ENCODE measurements at regions not wholly inside any gene's neighbourhood (a gene's known extent, or its start where the extent isn't known, plus 50 kb on each side); places are given as distances from the start of the nearest gene placed in this dataset.

DNA sequence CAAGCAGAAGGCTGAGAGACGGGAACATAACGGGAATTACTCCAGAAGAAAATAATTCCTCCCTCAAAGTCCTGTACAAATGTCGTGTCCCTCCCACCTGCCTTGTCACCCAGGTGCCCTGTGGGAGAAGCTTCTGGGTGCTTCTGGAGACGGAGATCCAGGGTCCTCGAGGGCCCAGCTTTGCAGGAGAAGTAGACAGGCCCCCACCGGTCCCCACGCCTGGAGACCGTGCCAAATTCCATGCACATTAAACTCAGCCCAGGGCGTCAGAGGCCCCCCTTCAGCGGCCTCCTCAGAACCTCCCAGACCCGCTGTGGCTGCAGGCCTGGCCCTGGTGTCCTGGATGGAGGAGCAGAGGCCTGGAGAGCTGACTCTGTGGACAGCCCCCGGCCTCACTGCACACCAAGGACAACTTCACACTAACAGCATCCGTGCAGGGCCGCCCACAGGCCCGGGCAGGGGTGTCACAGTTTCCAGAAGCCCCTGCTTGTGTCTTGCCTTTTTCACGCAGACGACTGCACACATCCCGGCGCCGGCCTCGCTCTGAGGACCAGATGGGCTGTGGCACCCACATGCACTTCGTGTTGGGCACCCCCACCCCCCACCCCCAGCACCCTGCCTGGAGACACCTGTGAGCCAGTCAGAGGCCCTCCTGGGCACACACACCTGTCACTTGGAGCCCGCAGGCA is 734.3 kb downstream of the BRD1 start:
- H3K36me3 ChIP-seq: no peaks in the 10 kb centered on the region
- no peak for TF ChIP-seq POLR2A (IDR thresholded peaks at IDR 0.05)
- no peak for TF ChIP-seq EP300 (IDR thresholded peaks at IDR 0.05)
- no peak for DNase-seq (ENCODE audit: low spot score in 2 of 2)
- no peak overlapping the region for H3K4me3 ChIP-seq
- H3K27ac ChIP-seq: no peak overlapping the region
- peaks cover 0 to 4% (median 0%) of the 10 kb centered on the region in 4 donors for H3K4me1 ChIP-seq
- H3K9me3 ChIP-seq: no peaks in the 10 kb centered on the region
- 66 to 67% methylated on average over 10 to 20 of the region's 23 CpGs for WGBS, 2 donors
- H3K27me3 ChIP-seq: no peaks in the 10 kb centered on the region

DNA sequence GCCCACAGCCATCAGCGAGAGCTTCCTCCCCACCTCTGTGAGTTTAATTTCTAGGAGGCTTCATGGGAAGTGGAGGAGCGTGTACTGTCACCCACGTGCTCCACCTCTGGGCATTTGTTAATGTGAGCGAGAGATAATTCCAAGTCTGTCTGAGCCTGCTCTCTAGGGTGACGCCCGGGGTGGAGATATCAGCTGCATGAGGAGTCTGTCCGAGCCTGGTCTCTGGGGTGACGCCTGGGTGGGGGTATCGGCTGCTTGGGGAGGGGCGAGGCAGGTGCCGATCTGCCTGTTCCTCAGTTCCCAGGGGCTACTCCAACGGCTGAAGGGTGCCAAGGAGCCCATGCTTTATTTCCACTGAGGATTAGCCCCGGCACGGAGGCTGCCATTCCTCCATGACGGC is 735.0 kb downstream of the BRD1 start:
- TF ChIP-seq, protein P1, sequence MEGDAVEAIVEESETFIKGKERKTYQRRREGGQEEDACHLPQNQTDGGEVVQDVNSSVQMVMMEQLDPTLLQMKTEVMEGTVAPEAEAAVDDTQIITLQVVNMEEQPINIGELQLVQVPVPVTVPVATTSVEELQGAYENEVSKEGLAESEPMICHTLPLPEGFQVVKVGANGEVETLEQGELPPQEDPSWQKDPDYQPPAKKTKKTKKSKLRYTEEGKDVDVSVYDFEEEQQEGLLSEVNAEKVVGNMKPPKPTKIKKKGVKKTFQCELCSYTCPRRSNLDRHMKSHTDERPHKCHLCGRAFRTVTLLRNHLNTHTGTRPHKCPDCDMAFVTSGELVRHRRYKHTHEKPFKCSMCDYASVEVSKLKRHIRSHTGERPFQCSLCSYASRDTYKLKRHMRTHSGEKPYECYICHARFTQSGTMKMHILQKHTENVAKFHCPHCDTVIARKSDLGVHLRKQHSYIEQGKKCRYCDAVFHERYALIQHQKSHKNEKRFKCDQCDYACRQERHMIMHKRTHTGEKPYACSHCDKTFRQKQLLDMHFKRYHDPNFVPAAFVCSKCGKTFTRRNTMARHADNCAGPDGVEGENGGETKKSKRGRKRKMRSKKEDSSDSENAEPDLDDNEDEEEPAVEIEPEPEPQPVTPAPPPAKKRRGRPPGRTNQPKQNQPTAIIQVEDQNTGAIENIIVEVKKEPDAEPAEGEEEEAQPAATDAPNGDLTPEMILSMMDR (IDR thresholded peaks at IDR 0.05): no peak
- TF ChIP-seq POLR2A (IDR thresholded peaks at IDR 0.05) (no peak), EP300 (IDR thresholded peaks at IDR 0.05) (no peak)
- Histone ChIP-seq H3K9me3 (no peaks in the 10 kb centered on the region), H3K36me3 (no peaks in the 10 kb centered on the region), H3K27me3 (no peaks in the 10 kb centered on the region), H3K4me3 (no peak overlapping the region), H3K4me1 (no peaks in the 10 kb centered on the region), H3K27ac (no peak overlapping the region)
- DNase-seq (ENCODE audit: low spot score in 2 of 2): no peak
- 70 to 77% methylated on average over 15 of the region's 15 CpGs for WGBS, 2 donors

GRCh38 chr22:49091917-49092545 is 735.6 kb downstream of the BRD1 start:
- Histone ChIP-seq H3K4me3 (no peak overlapping the region), H3K27ac (no peak overlapping the region), H3K4me1 (no peaks in the 10 kb centered on the region), H3K9me3 (no peaks in the 10 kb centered on the region), H3K36me3 (no peaks in the 10 kb centered on the region), H3K27me3 (no peaks in the 10 kb centered on the region)
- TF ChIP-seq, protein P1 (IDR thresholded peaks at IDR 0.05): no peak
- no peak for TF ChIP-seq POLR2A (IDR thresholded peaks at IDR 0.05)
- TF ChIP-seq EP300 (IDR thresholded peaks at IDR 0.05): no peak
- WGBS, 2 donors: 56 to 64% methylated on average over 13 of the region's 13 CpGs
- no peak for DNase-seq (ENCODE audit: low spot score in 2 of 2)

DNA sequence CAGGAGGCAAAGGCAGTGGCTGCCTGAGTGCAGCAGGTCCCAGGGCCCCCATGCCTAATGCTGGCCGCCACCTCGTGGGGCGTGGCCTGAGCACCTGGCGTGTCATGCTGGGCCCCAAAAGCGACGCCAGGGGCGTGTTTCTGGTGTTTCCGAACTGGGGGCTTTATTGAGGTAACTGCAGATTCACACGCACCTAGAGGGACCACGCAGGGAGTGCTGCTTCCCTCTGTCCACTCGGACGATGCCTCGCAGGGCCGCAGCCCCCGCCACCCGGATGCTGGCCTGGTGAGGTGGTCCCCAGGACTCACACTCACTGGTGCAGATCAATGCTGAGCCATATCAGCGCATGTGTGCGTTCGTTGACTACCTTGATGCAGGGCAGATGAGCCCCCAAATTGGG is 736.2 kb downstream of the BRD1 start:
- H3K4me1 ChIP-seq: no peaks in the 10 kb centered on the region
- no peaks in the 10 kb centered on the region for H3K9me3 ChIP-seq
- H3K36me3 ChIP-seq: no peaks in the 10 kb centered on the region
- no peak for DNase-seq (ENCODE audit: low spot score in 2 of 2)
- H3K4me3 ChIP-seq: no peak overlapping the region
- H3K27me3 ChIP-seq: no peaks in the 10 kb centered on the region
- TF ChIP-seq POLR2A (IDR thresholded peaks at IDR 0.05) (no peak), EP300 (IDR thresholded peaks at IDR 0.05) (no peak)
- TF ChIP-seq, protein P1 (IDR thresholded peaks at IDR 0.05): no peak
- 89 to 91% methylated on average over 18 to 19 of the region's 19 CpGs for WGBS, 2 donors
- no peak overlapping the region for H3K27ac ChIP-seq

DNA sequence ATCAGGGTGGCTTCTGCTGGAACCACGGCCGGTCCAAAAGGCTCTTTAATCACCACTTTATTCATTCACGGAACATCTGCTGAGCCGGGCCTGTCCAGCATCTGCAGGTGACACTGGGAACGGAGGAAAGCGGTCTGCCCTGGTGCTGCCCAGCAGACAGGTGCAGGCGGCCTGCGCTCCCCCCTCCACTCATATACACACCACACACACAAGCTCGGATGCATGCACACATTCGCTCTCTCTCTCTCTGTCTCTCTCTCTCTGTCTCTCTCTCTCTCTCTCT is 736.9 kb downstream of the BRD1 start:
- no peak overlapping the region for H3K4me3 ChIP-seq
- H3K27me3 ChIP-seq: no peaks in the 10 kb centered on the region
- no peak for DNase-seq (ENCODE audit: low spot score in 2 of 2)
- 79 to 88% methylated on average over 10 of the region's 10 CpGs for WGBS, 2 donors
- H3K27ac ChIP-seq: no peak overlapping the region
- TF ChIP-seq, protein P1 (IDR thresholded peaks at IDR 0.05): no peak
- TF ChIP-seq EP300 (IDR thresholded peaks at IDR 0.05) (no peak), POLR2A (IDR thresholded peaks at IDR 0.05) (no peak)
- H3K4me1 ChIP-seq: no peaks in the 10 kb centered on the region
- no peaks in the 10 kb centered on the region for H3K36me3 ChIP-seq
- H3K9me3 ChIP-seq: no peaks in the 10 kb centered on the region

All from tibial nerve (tissue), 4 donors.